ENCODE measurements at regions not wholly inside any gene's neighbourhood (a gene's known extent, or its start where the extent isn't known, plus 50 kb on each side); places are given as distances from the start of the nearest gene placed in this dataset.
"Not testable (repeated sequence)": the region's sequence is repeated elsewhere in the genome, so short reads cannot be mapped to it uniquely, and the experiment has no call there.

DNA sequence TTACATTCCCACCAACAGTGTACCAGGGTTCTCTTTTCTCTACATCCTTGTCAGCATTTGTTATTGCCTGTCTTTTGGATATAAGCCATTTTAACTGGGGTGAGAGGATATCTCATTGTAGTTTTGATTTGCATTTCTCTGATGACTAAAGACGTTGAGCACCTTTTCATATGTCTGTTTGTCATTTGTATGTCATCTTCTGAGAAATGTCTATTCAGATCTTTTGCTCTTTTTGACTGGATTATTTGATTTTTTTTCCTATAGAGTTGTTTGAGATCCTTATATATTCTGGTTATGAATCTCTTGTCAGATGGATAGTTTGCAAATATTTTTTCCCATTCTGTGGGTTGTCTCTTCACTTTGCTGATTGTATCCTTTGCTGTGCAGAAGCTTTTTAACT, 77.6 kb downstream of the SERINC2 start:
- TF ChIP-seq, protein P1, sequence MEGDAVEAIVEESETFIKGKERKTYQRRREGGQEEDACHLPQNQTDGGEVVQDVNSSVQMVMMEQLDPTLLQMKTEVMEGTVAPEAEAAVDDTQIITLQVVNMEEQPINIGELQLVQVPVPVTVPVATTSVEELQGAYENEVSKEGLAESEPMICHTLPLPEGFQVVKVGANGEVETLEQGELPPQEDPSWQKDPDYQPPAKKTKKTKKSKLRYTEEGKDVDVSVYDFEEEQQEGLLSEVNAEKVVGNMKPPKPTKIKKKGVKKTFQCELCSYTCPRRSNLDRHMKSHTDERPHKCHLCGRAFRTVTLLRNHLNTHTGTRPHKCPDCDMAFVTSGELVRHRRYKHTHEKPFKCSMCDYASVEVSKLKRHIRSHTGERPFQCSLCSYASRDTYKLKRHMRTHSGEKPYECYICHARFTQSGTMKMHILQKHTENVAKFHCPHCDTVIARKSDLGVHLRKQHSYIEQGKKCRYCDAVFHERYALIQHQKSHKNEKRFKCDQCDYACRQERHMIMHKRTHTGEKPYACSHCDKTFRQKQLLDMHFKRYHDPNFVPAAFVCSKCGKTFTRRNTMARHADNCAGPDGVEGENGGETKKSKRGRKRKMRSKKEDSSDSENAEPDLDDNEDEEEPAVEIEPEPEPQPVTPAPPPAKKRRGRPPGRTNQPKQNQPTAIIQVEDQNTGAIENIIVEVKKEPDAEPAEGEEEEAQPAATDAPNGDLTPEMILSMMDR (IDR thresholded peaks at IDR 0.05), result not testable (repeated sequence)
- not testable (repeated sequence) for TF ChIP-seq POLR2AphosphoS5, POLR2A, EP300 (IDR thresholded peaks at IDR 0.05)

All from sigmoid colon (tissue), 4 donors.